ENCODE measurements at regions not wholly inside any gene's neighbourhood (a gene's known extent, or its start where the extent isn't known, plus 50 kb on each side); places are given as distances from the start of the nearest gene placed in this dataset.

DNA sequence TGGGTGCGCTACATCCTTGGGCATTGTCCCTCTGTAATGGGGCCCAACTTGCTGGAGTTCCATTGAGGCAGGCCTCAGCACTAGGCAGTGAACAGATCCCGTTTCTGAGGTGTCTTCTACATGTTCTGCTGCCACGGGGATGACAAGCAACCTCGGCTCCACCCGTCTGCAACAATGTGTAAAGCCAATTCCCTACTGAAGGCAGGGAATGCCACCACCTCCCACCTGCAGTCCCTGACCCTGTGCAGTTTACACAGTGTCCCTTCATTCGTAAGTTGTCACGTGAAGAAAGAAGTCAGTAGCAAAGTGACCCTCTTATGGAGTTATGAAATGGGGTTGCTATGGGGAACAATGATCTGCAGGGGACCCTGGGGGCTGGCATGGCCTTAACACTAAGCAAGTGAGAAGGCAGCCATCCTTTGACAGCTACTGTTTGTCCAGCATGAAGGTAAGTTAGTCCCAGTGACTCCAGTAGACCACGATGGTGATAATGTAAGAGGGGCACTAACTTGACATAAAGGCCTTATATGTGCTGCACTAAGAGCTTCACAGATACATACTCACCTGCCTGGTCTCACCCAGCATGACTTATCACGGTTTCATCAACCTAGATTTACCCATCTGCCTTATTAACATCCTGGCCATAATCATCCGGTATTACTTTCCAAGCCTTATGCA is 130.6 kb upstream of the ZSWIM2 start (continued):
- TF ChIP-seq IRF2 (CRISPR knock-in tag; IDR thresholded peaks at IDR 0.05; ENCODE audit: borderline replicate concordance, low read depth), result no peak
- no peak for TF ChIP-seq ARID4B (CRISPR knock-in tag; IDR thresholded peaks at IDR 0.05; ENCODE audit: borderline replicate concordance)

GRCh38 chr2:186977433-186978045 is 128.6 kb upstream of the ZSWIM2 start:
- POLR2A ChIA-PET, result no interaction called here
- H3K36me3 Mint-ChIP-seq, result no peaks in the 10 kb centered on the region
- H3K27ac Mint-ChIP-seq, result no peak overlapping the region
- no peak overlapping the region for H3K4me3 Mint-ChIP-seq
- ATAC-seq (no peak), DNase-seq (ENCODE audit: low spot score) (no peak)
- H3K4me1 Mint-ChIP-seq, result no peaks in the 10 kb centered on the region
- no peaks in the 10 kb centered on the region for H3K9me3 Mint-ChIP-seq
- H3K27me3 Mint-ChIP-seq (ENCODE audit: low read depth), result no peaks in the 10 kb centered on the region
- CTCF ChIA-PET, result no interaction called here
- TF ChIP-seq TCF7 (CRISPR knock-in tag; IDR thresholded peaks at IDR 0.05; ENCODE audit: low read depth), result no peak
- no peak for TF ChIP-seq FOXP1 (CRISPR knock-in tag; IDR thresholded peaks at IDR 0.05; ENCODE audit: borderline replicate concordance)
- no peak for TF ChIP-seq EMX1 (CRISPR knock-in tag; IDR thresholded peaks at IDR 0.05)
- TF ChIP-seq TEAD4 (CRISPR knock-in tag; IDR thresholded peaks at IDR 0.05), result no peak
- TF ChIP-seq CTCF (IDR thresholded peaks at IDR 0.05), result no peak
- no peak for TF ChIP-seq CREB1 (CRISPR knock-in tag; IDR thresholded peaks at IDR 0.05)
- TF ChIP-seq GABPB1 (CRISPR knock-in tag; IDR thresholded peaks at IDR 0.05), result no peak
- no peak for TF ChIP-seq E2F1 (CRISPR knock-in tag; IDR thresholded peaks at IDR 0.05)
- TF ChIP-seq ZNF219 (CRISPR knock-in tag; IDR thresholded peaks at IDR 0.05; ENCODE audit: borderline replicate concordance), result no peak
- TF ChIP-seq, protein P1, sequence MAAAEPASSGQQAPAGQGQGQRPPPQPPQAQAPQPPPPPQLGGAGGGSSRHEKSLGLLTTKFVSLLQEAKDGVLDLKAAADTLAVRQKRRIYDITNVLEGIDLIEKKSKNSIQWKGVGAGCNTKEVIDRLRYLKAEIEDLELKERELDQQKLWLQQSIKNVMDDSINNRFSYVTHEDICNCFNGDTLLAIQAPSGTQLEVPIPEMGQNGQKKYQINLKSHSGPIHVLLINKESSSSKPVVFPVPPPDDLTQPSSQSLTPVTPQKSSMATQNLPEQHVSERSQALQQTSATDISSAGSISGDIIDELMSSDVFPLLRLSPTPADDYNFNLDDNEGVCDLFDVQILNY (CRISPR knock-in tag; IDR thresholded peaks at IDR 0.05), result no peak
- no peak for TF ChIP-seq PRDM15 (CRISPR knock-in tag; IDR thresholded peaks at IDR 0.05)
- TF ChIP-seq ESRRA (CRISPR knock-in tag; IDR thresholded peaks at IDR 0.05; ENCODE audit: borderline replicate concordance), result no peak
- TF ChIP-seq, protein P2, sequence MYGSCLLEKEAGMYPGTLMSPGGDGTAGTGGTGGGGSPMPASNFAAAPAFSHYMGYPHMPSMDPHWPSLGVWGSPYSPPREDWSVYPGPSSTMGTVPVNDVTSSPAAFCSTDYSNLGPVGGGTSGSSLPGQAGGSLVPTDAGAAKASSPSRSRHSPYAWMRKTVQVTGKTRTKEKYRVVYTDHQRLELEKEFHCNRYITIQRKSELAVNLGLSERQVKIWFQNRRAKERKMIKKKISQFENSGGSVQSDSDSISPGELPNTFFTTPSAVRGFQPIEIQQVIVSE (CRISPR knock-in tag; IDR thresholded peaks at IDR 0.05; ENCODE audit: borderline replicate concordance), result no peak
- no peak for TF ChIP-seq ZNF263 (CRISPR knock-in tag; IDR thresholded peaks at IDR 0.05; ENCODE audit: low read depth)
- no peak for TF ChIP-seq ZNF532 (CRISPR knock-in tag; IDR thresholded peaks at IDR 0.05; ENCODE audit: borderline replicate concordance)
- no peak for TF ChIP-seq OVOL2 (CRISPR knock-in tag; IDR thresholded peaks at IDR 0.05; ENCODE audit: borderline replicate concordance)
